C4-2B (cell line): ENCODE measurements at regions not wholly inside any gene's neighbourhood (a gene's known extent, or its start where the extent isn't known, plus 50 kb on each side); places are given as distances from the start of the nearest gene placed in this dataset.

ENCODE experiments used
- CTCF ChIP-seq: fragments of 450-650 bp; conservative IDR thresholded peaks from 2 replicates; pipeline ENCODE4 v1.5.1; 2017; ENCODE audit warnings: mild to moderate bottlenecking
- ZFX ChIP-seq: fragments of 450-650 bp; IDR thresholded peaks from 2 replicates; pipeline ENCODE4 v1.6.1; 2017

- TF ChIP-seq CTCF (no peak), ZFX (no peak)
Observed at GRCh38 chr6:121666814-121667213, 231.4 kb downstream of the GJA1 start.
